COR-L47 (cell line): ENCODE measurements at regions not wholly inside any gene's neighbourhood (a gene's known extent, or its start where the extent isn't known, plus 50 kb on each side); places are given as distances from the start of the nearest gene placed in this dataset.
"Not testable (repeated sequence)": the region's sequence is repeated elsewhere in the genome, so short reads cannot be mapped to it uniquely, and the experiment has no call there.

ENCODE experiments used
- DNase-seq: peaks from one replicate; lab custom pipeline; 2025; lab: John Stamatoyannopoulos, UW

GRCh38 chr4:187484186-187484585 lies 511.4 kb upstream of the ZFP42 start:
- no peak for DNase-seq

GRCh38 chr4:187485676-187486075 lies 509.9 kb upstream of the ZFP42 start:
- DNase-seq, result no peak

- no peak for DNase-seq
These were observed 504.3 kb upstream of the ZFP42 start for GRCh38 chr4:187491286-187491685.

GRCh38 chr4:187491959-187492358 lies 503.6 kb upstream of the ZFP42 start:
- DNase-seq, result no peak

- no peak for DNase-seq
These were observed 501.9 kb upstream of the ZFP42 start for GRCh38 chr4:187493661-187494060.

- DNase-seq, result no peak
These were observed 495.6 kb upstream of the ZFP42 start for GRCh38 chr4:187499956-187500355.

- no peak for DNase-seq
These were observed 494.8 kb upstream of the ZFP42 start for GRCh38 chr4:187500796-187501195.

GRCh38 chr4:187501731-187502130 lies 493.8 kb upstream of the ZFP42 start:
- DNase-seq, result no peak

GRCh38 chr4:187504974-187505797 lies 490.4 kb upstream of the ZFP42 start:
- no peak for DNase-seq

- not testable (repeated sequence) for DNase-seq
These were observed 489.8 kb upstream of the ZFP42 start for GRCh38 chr4:187505798-187506141.

GRCh38 chr4:187516224-187516623 lies 479.3 kb upstream of the ZFP42 start:
- DNase-seq, result no peak

GRCh38 chr4:187541666-187542065 lies 453.9 kb upstream of the ZFP42 start:
- DNase-seq, result no peak

GRCh38 chr4:187544461-187545053 lies 451.0 kb upstream of the ZFP42 start:
- no peak for DNase-seq

- DNase-seq, result no peak
These were observed 448.3 kb upstream of the ZFP42 start for GRCh38 chr4:187547316-187547715.

GRCh38 chr4:187550256-187550950 lies 445.2 kb upstream of the ZFP42 start:
- DNase-seq, result no peak

GRCh38 chr4:187552781-187553180 lies 442.8 kb upstream of the ZFP42 start:
- DNase-seq, result no peak

- no peak for DNase-seq
These were observed 440.4 kb upstream of the ZFP42 start for GRCh38 chr4:187555174-187555573.

GRCh38 chr4:187558391-187558790 lies 437.2 kb upstream of the ZFP42 start:
- no peak for DNase-seq

GRCh38 chr4:187562345-187562744 lies 433.2 kb upstream of the ZFP42 start:
- no peak for DNase-seq

GRCh38 chr4:187565416-187565815 lies 430.2 kb upstream of the ZFP42 start:
- no peak for DNase-seq

GRCh38 chr4:187569871-187570270 lies 425.7 kb upstream of the ZFP42 start:
- DNase-seq, result no peak

- DNase-seq, result no peak
These were observed 419.9 kb upstream of the ZFP42 start for GRCh38 chr4:187575706-187576105.

- DNase-seq, result no peak
These were observed 418.8 kb upstream of the ZFP42 start for GRCh38 chr4:187576751-187577150.
